C1 segment of cervical spinal cord (tissue), 14 donors: ENCODE measurements at regions not wholly inside any gene's neighbourhood (a gene's known extent, or its start where the extent isn't known, plus 50 kb on each side); places are given as distances from the start of the nearest gene placed in this dataset.

Experiments
- DNase-seq, 14 donors: peaks; one replicate each; lab custom pipeline; 2025; lab: John Stamatoyannopoulos, UW

GRCh38 chr2:205902041-205902899, 183.7 kb downstream of the INO80D start:
- no peak for DNase-seq

GRCh38 chr2:205901491-205901890, 184.5 kb downstream of the INO80D start:
- DNase-seq: no peak

GRCh38 chr2:205898744-205899143, 187.2 kb downstream of the INO80D start:
- no peak for DNase-seq

- DNase-seq: no peak
These were observed 189.9 kb downstream of the INO80D start for GRCh38 chr2:205895981-205896655.

- no peak for DNase-seq
These were observed 193.2 kb downstream of the INO80D start for GRCh38 chr2:205892665-205893259.

- DNase-seq: peak in 4 of 14 donors; percentile 1 to 9 (median 4)
These were observed 193.7 kb downstream of the INO80D start for GRCh38 chr2:205892251-205892655.

- no peak for DNase-seq
These were observed 196.9 kb downstream of the INO80D start for GRCh38 chr2:205889114-205889513.

GRCh38 chr2:205887637-205888036, 198.3 kb downstream of the INO80D start:
- no peak for DNase-seq

GRCh38 chr2:205885492-205886099, 200.4 kb downstream of the INO80D start:
- DNase-seq: peak in 10 of 14 donors; percentile 16 to 77 (median 52)

- DNase-seq: no peak
These were observed 201.7 kb downstream of the NRP2 start for GRCh38 chr2:205883965-205884364.

- DNase-seq: no peak
These were observed 200.6 kb downstream of the NRP2 start for GRCh38 chr2:205882806-205883425.

GRCh38 chr2:205880048-205880447, 197.7 kb downstream of the NRP2 start:
- DNase-seq: no peak

- DNase-seq: no peak
These were observed 196.9 kb downstream of the NRP2 start for GRCh38 chr2:205878999-205879762.

- DNase-seq: no peak
These were observed 195.2 kb downstream of the NRP2 start for GRCh38 chr2:205877496-205877895.

GRCh38 chr2:205876127-205876526, 193.8 kb downstream of the NRP2 start:
- DNase-seq: no peak

- DNase-seq: no peak
These were observed 190.4 kb downstream of the NRP2 start for GRCh38 chr2:205872716-205873115.

- no peak for DNase-seq
These were observed 187.1 kb downstream of the NRP2 start for GRCh38 chr2:205869439-205869838.

- DNase-seq: no peak
These were observed 186.6 kb downstream of the NRP2 start for GRCh38 chr2:205868773-205869333.

GRCh38 chr2:205868053-205868452, 185.8 kb downstream of the NRP2 start:
- no peak for DNase-seq

GRCh38 chr2:205867371-205867770, 185.1 kb downstream of the NRP2 start:
- no peak for DNase-seq
